GM23248 (cell line): ENCODE measurements at regions not wholly inside any gene's neighbourhood (a gene's known extent, or its start where the extent isn't known, plus 50 kb on each side); places are given as distances from the start of the nearest gene placed in this dataset.

ENCODE experiments used
- DNase-seq: peaks from one replicate; pipeline ENCODE4 v3.0.0-alpha.2; 2015
- H2AFZ ChIP-seq: fragments of 200-600 bp; sonication (generic); 2 replicates; pipeline ENCODE4 v1.6.1; 2016; ENCODE audit warnings: antibody characterized with exemption
- H3F3A ChIP-seq: fragments of 200-600 bp; sonication (generic); 2 replicates; pipeline ENCODE4 v1.6.1; 2016; ENCODE audit warnings: mild to moderate bottlenecking, antibody characterized with exemption, mixed run types; ENCODE audit not compliant: insufficient read depth
- H3K27ac ChIP-seq: fragments of 200-600 bp; sonication (generic); 2 replicates; pipeline ENCODE4 v1.5.1; 2016; ENCODE audit warnings: mild to moderate bottlenecking
- H3K27me3 ChIP-seq: fragments of 200-600 bp; sonication (generic); replicated peaks from 2 replicates; pipeline ENCODE4 v1.6.1; 2016; ENCODE audit warnings: mild to moderate bottlenecking; ENCODE audit not compliant: insufficient read depth
- H3K36me3 ChIP-seq: fragments of 200-600 bp; sonication (generic); 2 replicates; pipeline ENCODE4 v1.6.1; 2016; ENCODE audit warnings: low read depth, mild to moderate bottlenecking
- H3K4me1 ChIP-seq: fragments of 200-600 bp; sonication (generic); 2 replicates; pipeline ENCODE4 v1.6.1; 2016; ENCODE audit warnings: mild to moderate bottlenecking; ENCODE audit not compliant: insufficient read depth
- H3K4me2 ChIP-seq: fragments of 200-600 bp; sonication (generic); one replicate; pipeline ENCODE4 v1.6.1; 2016; ENCODE audit warnings: mild to moderate bottlenecking; ENCODE audit not compliant: unreplicated experiment
- H3K4me3 ChIP-seq: fragments of 200-600 bp; sonication (generic); 2 replicates; pipeline ENCODE4 v1.5.1; 2016; ENCODE audit warnings: mild to moderate bottlenecking
- H3K79me2 ChIP-seq: fragments of 200-600 bp; sonication (generic); 2 replicates; pipeline ENCODE4 v1.6.1; 2016; ENCODE audit warnings: mild to moderate bottlenecking; ENCODE audit not compliant: insufficient read depth
- H3K9ac ChIP-seq: fragments of 200-600 bp; sonication (generic); 2 replicates; pipeline ENCODE4 v1.6.1; 2016; ENCODE audit warnings: mild to moderate bottlenecking
- H3K9me2 ChIP-seq: fragments of 200-600 bp; sonication (generic); 2 replicates; pipeline ENCODE4 v1.6.1; 2016; ENCODE audit warnings: mixed run types, mild to moderate bottlenecking, moderate library complexity; ENCODE audit not compliant: insufficient read depth
- H3K9me3 ChIP-seq: fragments of 200-600 bp; sonication (generic); one replicate; pipeline ENCODE4 v1.6.1; 2017; ENCODE audit warnings: low read depth
- H4K20me1 ChIP-seq: fragments of 200-600 bp; sonication (generic); 2 replicates; pipeline ENCODE4 v1.6.0; 2016; ENCODE audit not compliant: insufficient read depth
- EZH2 ChIP-seq: fragments of 200-600 bp; sonication (generic); IDR thresholded peaks from 2 replicates; pipeline ENCODE4 v1.6.1; 2018; ENCODE audit warnings: antibody characterized with exemption, mild to moderate bottlenecking; ENCODE audit not compliant: insufficient read depth, poor library complexity, severe bottlenecking
- EZH2phosphoT487 ChIP-seq: fragments of 200-600 bp; sonication (generic); IDR thresholded peaks from 2 replicates; pipeline ENCODE4 v1.6.1; 2018; ENCODE audit warnings: antibody characterized with exemption, moderate library complexity, mild to moderate bottlenecking, low read depth; ENCODE audit not compliant: insufficient read depth
- whole genome bisulfite sequencing, 2 experiments: methylation state at CpG; one replicate each; pipeline ENCODE4 v1.1.6; 2015 to 2017; ENCODE audit warnings: low lambda C conversion rate in 2 of 2, low coverage in 1 of 2; ENCODE audit errors: missing lambda C conversion rate in 2 of 2; 5-methylcytosine and 5-hydroxymethylcytosine counted together
- in situ Hi-C: fragments of 300-500 bp; cut with MboI; formaldehyde crosslinking; loops from 2 replicates; pipeline ENCODE4 v1.15.0; 2020

- Histone ChIP-seq H3K9ac (no peak overlapping the region), H3K4me3 (no peak overlapping the region), H3K9me2 (no peaks in the 10 kb centered on the region), H3K79me2 (no peaks in the 10 kb centered on the region), H2AFZ (no peak overlapping the region), H3K27ac (no peak overlapping the region), H3F3A (no peaks in the 10 kb centered on the region), H3K9me3 (no peaks in the 10 kb centered on the region), H4K20me1 (no peaks in the 10 kb centered on the region), H3K27me3 (peaks cover 20% of the 10 kb centered on the region), H3K36me3 (no peaks in the 10 kb centered on the region), H3K4me2 (no peak overlapping the region), H3K4me1 (no peaks in the 10 kb centered on the region)
- DNase-seq: no peak
- 72 to 77% methylated on average over 9 of the region's 9 CpGs for WGBS, 2 experiments
- no peak for TF ChIP-seq EZH2phosphoT487
- no peak for TF ChIP-seq EZH2
- in situ Hi-C loops: no loop called here
Observed at GRCh38 chr17:77755410-77755963, 203.0 kb upstream of the TNRC6C start.

GRCh38 chr17:77756028-77756427, 202.5 kb upstream of the TNRC6C start:
- Histone ChIP-seq H3K79me2 (no peaks in the 10 kb centered on the region), H3K4me2 (no peak overlapping the region), H3K9me2 (no peaks in the 10 kb centered on the region), H3K4me3 (no peak overlapping the region), H3K9ac (no peak overlapping the region), H3K4me1 (no peaks in the 10 kb centered on the region), H3K27me3 (peaks cover 15% of the 10 kb centered on the region), H4K20me1 (no peaks in the 10 kb centered on the region), H3K27ac (no peak overlapping the region), H3K36me3 (no peaks in the 10 kb centered on the region), H3F3A (no peaks in the 10 kb centered on the region), H2AFZ (no peak overlapping the region), H3K9me3 (no peaks in the 10 kb centered on the region)
- no peak for DNase-seq
- TF ChIP-seq EZH2 (no peak), EZH2phosphoT487 (no peak)
- WGBS, 2 experiments: 67 to 74% methylated on average over 5 of the region's 5 CpGs
- in situ Hi-C loops: no loop called here

- peaks cover 15% of the 10 kb centered on the region for H3K27me3 ChIP-seq
- TF ChIP-seq EZH2: no peak
- no peak for TF ChIP-seq EZH2phosphoT487
- no peak overlapping the region for H3K4me3 ChIP-seq
- no peak for DNase-seq
- no peaks in the 10 kb centered on the region for H3K4me1 ChIP-seq
- in situ Hi-C loops: no loop called here
- H3K9me2 ChIP-seq: no peaks in the 10 kb centered on the region
- no peaks in the 10 kb centered on the region for H3K9me3 ChIP-seq
- H3K27ac ChIP-seq: no peak overlapping the region
- H2AFZ ChIP-seq: no peak overlapping the region
- WGBS, 2 experiments: 42 to 44% methylated on average over 10 of the region's 10 CpGs
- H3K36me3 ChIP-seq: no peaks in the 10 kb centered on the region
- no peak overlapping the region for H3K4me2 ChIP-seq
- no peaks in the 10 kb centered on the region for H3F3A ChIP-seq
- H3K79me2 ChIP-seq: no peaks in the 10 kb centered on the region
- no peak overlapping the region for H3K9ac ChIP-seq
- no peaks in the 10 kb centered on the region for H4K20me1 ChIP-seq
Observed at GRCh38 chr17:77756846-77757560, 201.5 kb upstream of the TNRC6C start.

- H3K36me3 ChIP-seq: no peaks in the 10 kb centered on the region
- H3K9me3 ChIP-seq: no peaks in the 10 kb centered on the region
- H3K27me3 ChIP-seq: peaks cover 15% of the 10 kb centered on the region
- H3K27ac ChIP-seq: no peak overlapping the region
- no peak for DNase-seq
- no peaks in the 10 kb centered on the region for H3F3A ChIP-seq
- no peaks in the 10 kb centered on the region for H3K9me2 ChIP-seq
- H4K20me1 ChIP-seq: no peaks in the 10 kb centered on the region
- H3K79me2 ChIP-seq: no peaks in the 10 kb centered on the region
- H3K4me2 ChIP-seq: no peak overlapping the region
- no peak overlapping the region for H2AFZ ChIP-seq
- in situ Hi-C loops: no loop called here
- no peaks in the 10 kb centered on the region for H3K4me1 ChIP-seq
- WGBS, 2 experiments: 53 to 54% methylated on average over 7 of the region's 7 CpGs
- TF ChIP-seq EZH2phosphoT487: no peak
- no peak for TF ChIP-seq EZH2
- H3K4me3 ChIP-seq: no peak overlapping the region
- H3K9ac ChIP-seq: no peak overlapping the region
Observed at GRCh38 chr17:77757561-77757898, 201.0 kb upstream of the TNRC6C start.
